HEK293 (cell line): ENCODE measurements at regions not wholly inside any gene's neighbourhood (a gene's known extent, or its start where the extent isn't known, plus 50 kb on each side); places are given as distances from the start of the nearest gene placed in this dataset.

Source experiments
- CTCF ChIA-PET: fragments of 350-600 bp; formaldehyde crosslinking; extraction: SDS; loops from one replicate; lab custom pipeline; 2021; ENCODE audit warnings: antibody characterized with exemption; lab: Yijun Ruan, JAX
- POLR2A ChIA-PET: fragments of 300-600 bp; formaldehyde crosslinking; extraction: SDS; loops from one replicate; lab custom pipeline; 2020; ENCODE audit warnings: antibody characterized with exemption, inconsistent platforms; lab: Yijun Ruan, JAX
- H3K27ac ChIP-seq: fragments of 200-500 bp; sonication (Bioruptor generic); 2 replicates; pipeline ENCODE4 v1.5.1; 2014; ENCODE audit warnings: low read depth, low read length, control low read depth, inconsistent platforms; ENCODE audit errors: extremely low read depth
- H3K36me3 ChIP-seq, 2 experiments: fragments of 200-500 bp in 1 of 2; sonication (Bioruptor generic) in 1 of 2; 1 replicate in 1 of 2; 2 replicates in 1 of 2; pipeline ENCODE4 v1.5.1; 2014 to 2017; ENCODE audit warnings: inconsistent platforms in 2 of 2, low read length in 2 of 2; ENCODE audit not compliant: control insufficient read depth in 2 of 2, insufficient read depth in 1 of 2
- H3K4me1 ChIP-seq: fragments of 200-500 bp; sonication (Bioruptor generic); 2 replicates; pipeline ENCODE4 v1.5.1; 2014; ENCODE audit warnings: mild to moderate bottlenecking, low read length, inconsistent platforms; ENCODE audit not compliant: control insufficient read depth, insufficient read depth
- H3K4me3 ChIP-seq: 2 replicates; pipeline ENCODE4 v1.5.1; 2011; ENCODE audit warnings: low read depth, mild to moderate bottlenecking, control low read depth, low read length, moderate library complexity
- H3K9me3 ChIP-seq: fragments of 200-500 bp; sonication (Bioruptor generic); 2 replicates; pipeline ENCODE4 v1.5.1; 2014; ENCODE audit warnings: low read depth, low read length, inconsistent platforms; ENCODE audit not compliant: control insufficient read depth, insufficient read depth
- BCL11B ChIP-seq: fragments of 450-650 bp; formaldehyde crosslinking; IDR thresholded peaks from 2 replicates; pipeline ENCODE4 v1.5.1; 2016; ENCODE audit warnings: low read depth, missing biosample characterization, missing genetic modification characterization
- GLI4 ChIP-seq: fragments of 450-650 bp; formaldehyde crosslinking; IDR thresholded peaks from 2 replicates; pipeline ENCODE4 v1.5.1; 2016; ENCODE audit warnings: missing biosample characterization, missing genetic modification characterization
- GLIS1 ChIP-seq: fragments of 450-650 bp; formaldehyde crosslinking; IDR thresholded peaks from 2 replicates; pipeline ENCODE4 v1.5.1; 2016; ENCODE audit warnings: missing biosample characterization, missing genetic modification characterization
- HOXC10 ChIP-seq: sonication (generic); formaldehyde crosslinking; IDR thresholded peaks from 2 replicates; pipeline ENCODE4 v1.8.1; 2023; ENCODE audit warnings: mild to moderate bottlenecking, missing genetic modification reagents
- KLF7 ChIP-seq: fragments of 450-650 bp; formaldehyde crosslinking; IDR thresholded peaks from 2 replicates; pipeline ENCODE4 v1.5.1; 2016; ENCODE audit warnings: missing biosample characterization, missing genetic modification characterization, borderline replicate concordance
- PRDM2 ChIP-seq: fragments of 450-650 bp; formaldehyde crosslinking; IDR thresholded peaks from 2 replicates; pipeline ENCODE4 v1.5.1; 2016; ENCODE audit warnings: missing biosample characterization, missing genetic modification characterization, borderline replicate concordance
- SALL2 ChIP-seq: fragments of 450-650 bp; formaldehyde crosslinking; IDR thresholded peaks from 2 replicates; pipeline ENCODE4 v1.5.0; 2017; ENCODE audit warnings: missing biosample characterization, mild to moderate bottlenecking, missing genetic modification characterization, borderline replicate concordance
- ZBTB44 ChIP-seq: fragments of 450-650 bp; IDR thresholded peaks from 2 replicates; pipeline ENCODE4 v1.5.1; 2018; ENCODE audit warnings: missing biosample characterization, mild to moderate bottlenecking, missing genetic modification characterization
- ZFP3 ChIP-seq: fragments of 450-650 bp; formaldehyde crosslinking; IDR thresholded peaks from 2 replicates; pipeline ENCODE4 v1.5.1; 2016; ENCODE audit warnings: low read depth, missing biosample characterization, missing genetic modification characterization
- ZFP41 ChIP-seq: fragments of 450-650 bp; formaldehyde crosslinking; IDR thresholded peaks from 2 replicates; pipeline ENCODE4 v1.5.1; 2016; ENCODE audit warnings: missing biosample characterization, missing genetic modification characterization, borderline replicate concordance
- ZNF10 ChIP-seq: fragments of 450-650 bp; formaldehyde crosslinking; IDR thresholded peaks from 2 replicates; pipeline ENCODE4 v1.5.1; 2017; ENCODE audit warnings: missing biosample characterization, missing genetic modification characterization
- ZNF202 ChIP-seq: fragments of 450-650 bp; formaldehyde crosslinking; IDR thresholded peaks from 2 replicates; pipeline ENCODE4 v1.5.1; 2016; ENCODE audit warnings: missing biosample characterization, missing genetic modification characterization, borderline replicate concordance
- ZNF324 ChIP-seq: fragments of 450-650 bp; formaldehyde crosslinking; IDR thresholded peaks from 2 replicates; pipeline ENCODE4 v1.5.1; 2016; ENCODE audit warnings: missing biosample characterization, missing genetic modification characterization
- ZNF362 ChIP-seq: fragments of 450-650 bp; formaldehyde crosslinking; IDR thresholded peaks from 2 replicates; pipeline ENCODE4 v1.5.1; 2016; ENCODE audit warnings: missing biosample characterization, missing genetic modification characterization
- ZNF501 ChIP-seq: fragments of 450-650 bp; formaldehyde crosslinking; IDR thresholded peaks from 2 replicates; pipeline ENCODE4 v1.5.1; 2016; ENCODE audit warnings: missing biosample characterization, missing genetic modification characterization
- ZNF580 ChIP-seq: fragments of 450-650 bp; formaldehyde crosslinking; IDR thresholded peaks from 2 replicates; pipeline ENCODE4 v1.5.1; 2016; ENCODE audit warnings: missing biosample characterization, missing genetic modification characterization
- ZNF585B ChIP-seq: fragments of 450-650 bp; formaldehyde crosslinking; IDR thresholded peaks from 2 replicates; pipeline ENCODE4 v1.5.1; 2016; ENCODE audit warnings: missing biosample characterization, missing genetic modification characterization
- ZNF658 ChIP-seq: fragments of 450-650 bp; formaldehyde crosslinking; IDR thresholded peaks from 2 replicates; pipeline ENCODE4; 2016; ENCODE audit warnings: missing biosample characterization, missing genetic modification characterization
- ZNF670 ChIP-seq: fragments of 450-650 bp; formaldehyde crosslinking; IDR thresholded peaks from 2 replicates; pipeline ENCODE4 v1.5.1; 2016; ENCODE audit warnings: missing biosample characterization, missing genetic modification characterization, low read depth
- ZNF76 ChIP-seq: fragments of 450-650 bp; formaldehyde crosslinking; IDR thresholded peaks from 2 replicates; pipeline ENCODE4; 2016; ENCODE audit warnings: low read depth, missing biosample characterization, missing genetic modification characterization, borderline replicate concordance

GRCh38 chr6:170122651-170123050 lies 168.2 kb downstream of the DLL1 start:
- ChIA-PET CTCF (no interaction called here), POLR2A (no interaction called here)
- Histone ChIP-seq H3K27ac (no peak overlapping the region), H3K4me3 (no peak overlapping the region), H3K36me3 (no peaks in the 10 kb centered on the region), H3K4me1 (no peaks in the 10 kb centered on the region), H3K9me3 (0 out of 2 replicates have a peak, but pooled peaks cover 2% of the 10 kb centered on the region)
- TF ChIP-seq PRDM2 = no peak
- TF ChIP-seq ZNF658 (tag by site-specific recombination) = no peak
- no peak for TF ChIP-seq GLI4
- TF ChIP-seq BCL11B = no peak
- TF ChIP-seq ZNF580 (tag by site-specific recombination) = no peak
- no peak for TF ChIP-seq ZBTB44 (tag by site-specific recombination)
- no peak for TF ChIP-seq ZNF585B (tag by site-specific recombination)
- TF ChIP-seq ZNF324 (tag by site-specific recombination) = no peak
- TF ChIP-seq ZNF10 = no peak
- TF ChIP-seq ZFP3 (tag by site-specific recombination) = no peak
- TF ChIP-seq ZNF76 (tag by site-specific recombination) = no peak
- TF ChIP-seq ZNF501 (tag by site-specific recombination) = no peak
- no peak for TF ChIP-seq ZNF670 (tag by site-specific recombination)
- TF ChIP-seq SALL2 (tag by site-specific recombination) = no peak
- no peak for TF ChIP-seq ZNF362
- TF ChIP-seq ZNF202 = no peak
- no peak for TF ChIP-seq ZFP41 (tag by site-specific recombination)
- TF ChIP-seq KLF7 (tag by site-specific recombination) = no peak
- no peak for TF ChIP-seq GLIS1 (tag by site-specific recombination)
- no peak for TF ChIP-seq HOXC10 (CRISPR knock-in tag)
